ENCODE measurements at regions not wholly inside any gene's neighbourhood (a gene's known extent, or its start where the extent isn't known, plus 50 kb on each side); places are given as distances from the start of the nearest gene placed in this dataset.

GRCh38 chrX:40303256-40304077 lies 205.7 kb upstream of the BCOR start:
- DNase-seq = no peak

GRCh38 chrX:40300286-40300890 lies 202.6 kb upstream of the BCOR start:
- no peak for DNase-seq

- no peak for DNase-seq
Observed at GRCh38 chrX:40299641-40300046, 201.9 kb upstream of the BCOR start.

GRCh38 chrX:40298572-40299479 lies 201.1 kb upstream of the BCOR start:
- no peak for DNase-seq

GRCh38 chrX:40298069-40298468 lies 200.3 kb upstream of the BCOR start:
- no peak for DNase-seq

GRCh38 chrX:40291553-40291952 lies 193.8 kb upstream of the BCOR start:
- no peak for DNase-seq

- no peak for DNase-seq
Observed at GRCh38 chrX:40290517-40290916, 192.8 kb upstream of the BCOR start.

- no peak for DNase-seq
Observed at GRCh38 chrX:40285876-40286275, 188.1 kb upstream of the BCOR start.

- no peak for DNase-seq
Observed at GRCh38 chrX:40284852-40285251, 187.1 kb upstream of the BCOR start.

GRCh38 chrX:40283981-40284380 lies 186.2 kb upstream of the BCOR start:
- no peak for DNase-seq

- DNase-seq = no peak
Observed at GRCh38 chrX:40282946-40283660, 185.3 kb upstream of the BCOR start.

- no peak for DNase-seq
Observed at GRCh38 chrX:40282348-40282747, 184.6 kb upstream of the BCOR start.

- DNase-seq = no peak
Observed at GRCh38 chrX:40281336-40282005, 183.7 kb upstream of the BCOR start.

GRCh38 chrX:40279762-40280161 lies 182.0 kb upstream of the BCOR start:
- DNase-seq = no peak

- DNase-seq = no peak
Observed at GRCh38 chrX:40279091-40279430, 181.3 kb upstream of the BCOR start.

- no peak for DNase-seq
Observed at GRCh38 chrX:40278340-40279090, 180.8 kb upstream of the BCOR start.

- DNase-seq = no peak
Observed at GRCh38 chrX:40277672-40278071, 179.9 kb upstream of the BCOR start.

GRCh38 chrX:40273356-40274050 lies 175.7 kb upstream of the BCOR start:
- DNase-seq = no peak

- no peak for DNase-seq
Observed at GRCh38 chrX:40272776-40273175, 175.0 kb upstream of the BCOR start.

- DNase-seq = peak; percentile 0
Observed at GRCh38 chrX:40272141-40272540, 174.4 kb upstream of the BCOR start.

- DNase-seq = no peak
Observed at GRCh38 chrX:40268188-40268520, 170.4 kb upstream of the BCOR start.

Data from amniotic stem cell (primary cell).